PC-9 (cell line): ENCODE measurements at regions not wholly inside any gene's neighbourhood (a gene's known extent, or its start where the extent isn't known, plus 50 kb on each side); places are given as distances from the start of the nearest gene placed in this dataset.

Experiments
- CTCF ChIP-seq: fragments of 200-600 bp; sonication (generic); conservative IDR thresholded peaks from 2 replicates; pipeline ENCODE4 v1.6.1; 2017; ENCODE audit warnings: mixed run types, antibody characterized with exemption, mild to moderate bottlenecking, moderate library complexity
- EZH2 ChIP-seq: fragments of 200-600 bp; sonication (generic); IDR thresholded peaks from 2 replicates; pipeline ENCODE4 v1.8.0; 2017; ENCODE audit warnings: antibody characterized with exemption, low read depth

DNA sequence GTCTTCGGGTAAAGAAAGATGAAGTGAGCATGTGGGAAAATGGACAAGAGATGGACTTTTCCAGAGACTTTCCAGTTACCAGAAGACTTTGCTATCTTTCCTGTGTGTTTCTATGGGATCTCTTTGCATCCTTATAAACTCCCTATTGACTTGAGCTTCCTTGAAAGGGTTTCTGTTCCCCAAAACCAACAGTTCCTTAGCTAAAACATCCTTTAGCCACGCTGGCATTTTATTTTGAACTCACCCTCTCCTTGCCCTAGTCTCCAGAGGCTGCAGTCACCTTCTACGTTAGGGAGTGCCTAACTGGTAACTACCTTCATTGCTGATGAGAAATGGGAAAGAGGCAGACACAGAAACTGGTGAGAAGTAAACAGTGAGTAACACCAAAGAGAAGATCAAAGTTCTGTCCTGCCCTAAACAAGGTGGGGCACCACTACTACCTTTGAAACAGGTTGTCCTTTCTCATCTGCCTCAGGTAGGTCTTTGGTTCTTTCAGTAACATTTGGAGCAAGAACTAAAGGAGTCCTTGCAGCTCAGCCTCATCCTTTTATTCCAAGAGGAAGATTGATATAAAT is 402.9 kb downstream of the ENC1 start:
- no peak for TF ChIP-seq CTCF
- no peak for TF ChIP-seq EZH2
